ENCODE measurements at regions not wholly inside any gene's neighbourhood (a gene's known extent, or its start where the extent isn't known, plus 50 kb on each side); places are given as distances from the start of the nearest gene placed in this dataset.
A peak's percentile ranks its signal among the peaks of the same experiment; 100 is the strongest.

GRCh38 chr5:8340739-8341344 is 471.9 kb downstream of the MTRR start:
- no peak overlapping the region for H3K27ac ChIP-seq (ENCODE audit: low read length)

GRCh38 chr5:8341406-8341805 is 472.5 kb downstream of the MTRR start:
- H3K79me2 ChIP-seq (ENCODE audit: low read length) = no peaks in the 10 kb centered on the region
- H3K9ac ChIP-seq (ENCODE audit: low read length) = no peak overlapping the region
- no peaks in the 10 kb centered on the region for H3K27me3 ChIP-seq (ENCODE audit: low read depth, low read length)
- H3K4me3 ChIP-seq (ENCODE audit: low read length) = no peak overlapping the region
- H3K4me1 ChIP-seq (ENCODE audit: low read length) = no peaks in the 10 kb centered on the region
- H4K20me1 ChIP-seq (ENCODE audit: insufficient read depth, low read length) = no peaks in the 10 kb centered on the region
- no peaks in the 10 kb centered on the region for H3K36me3 ChIP-seq (replicated peaks; ENCODE audit: low read depth, low read length)
- H3K4me2 ChIP-seq (ENCODE audit: low read length) = no peak overlapping the region
- no peaks in the 10 kb centered on the region for H3K9me3 ChIP-seq (ENCODE audit: insufficient read depth, low read length)
- H3K27ac ChIP-seq (ENCODE audit: low read length) = no peak overlapping the region
- TF ChIP-seq CTCF (IDR thresholded peaks at IDR 0.05; ENCODE audit: low read depth, low read length) (no peak), EZH2phosphoT487 (IDR thresholded peaks at IDR 0.05; ENCODE audit: low read depth) (no peak)
- H2AFZ ChIP-seq (ENCODE audit: low read depth, low read length) = no peak overlapping the region

More at GRCh38 chr5:8340739-8341344, 471.9 kb downstream of the MTRR start:
- Histone ChIP-seq H3K4me1 (ENCODE audit: low read length) (no peaks in the 10 kb centered on the region), H3K79me2 (ENCODE audit: low read length) (no peaks in the 10 kb centered on the region), H3K27me3 (ENCODE audit: low read depth, low read length) (no peaks in the 10 kb centered on the region), H4K20me1 (ENCODE audit: insufficient read depth, low read length) (no peaks in the 10 kb centered on the region), H3K4me3 (ENCODE audit: low read length) (no peak overlapping the region), H3K9me3 (ENCODE audit: insufficient read depth, low read length) (no peaks in the 10 kb centered on the region), H3K4me2 (ENCODE audit: low read length) (peak overlapping the region; percentile 12; the same call in 1 of the 2 replicates), H3K36me3 (replicated peaks; ENCODE audit: low read depth, low read length) (no peaks in the 10 kb centered on the region), H3K9ac (ENCODE audit: low read length) (no peak overlapping the region), H2AFZ (ENCODE audit: low read depth, low read length) (no peak overlapping the region)
- TF ChIP-seq CTCF (IDR thresholded peaks at IDR 0.05; ENCODE audit: low read depth, low read length) (peak; percentile 46), EZH2phosphoT487 (IDR thresholded peaks at IDR 0.05; ENCODE audit: low read depth) (no peak)

GRCh38 chr5:8347984-8348383 is 479.0 kb downstream of the MTRR start:
- no peak overlapping the region for H2AFZ ChIP-seq (ENCODE audit: low read depth, low read length)
- TF ChIP-seq EZH2phosphoT487 (IDR thresholded peaks at IDR 0.05; ENCODE audit: low read depth) (no peak), CTCF (IDR thresholded peaks at IDR 0.05; ENCODE audit: low read depth, low read length) (no peak)
- no peaks in the 10 kb centered on the region for H3K79me2 ChIP-seq (ENCODE audit: low read length)
- no peaks in the 10 kb centered on the region for H4K20me1 ChIP-seq (ENCODE audit: insufficient read depth, low read length)
- H3K9ac ChIP-seq (ENCODE audit: low read length) = no peak overlapping the region
- peaks cover 3% of the 10 kb centered on the region for H3K4me1 ChIP-seq (ENCODE audit: low read length)
- no peak overlapping the region for H3K27ac ChIP-seq (ENCODE audit: low read length)
- H3K36me3 ChIP-seq (replicated peaks; ENCODE audit: low read depth, low read length) = no peaks in the 10 kb centered on the region
- H3K4me3 ChIP-seq (ENCODE audit: low read length) = no peak overlapping the region
- H3K9me3 ChIP-seq (ENCODE audit: insufficient read depth, low read length) = no peaks in the 10 kb centered on the region
- peaks cover 3% of the 10 kb centered on the region; the same call in 1 of the 2 replicates for H3K27me3 ChIP-seq (ENCODE audit: low read depth, low read length)
- no peak overlapping the region for H3K4me2 ChIP-seq (ENCODE audit: low read length)

GRCh38 chr5:8349855-8350254 is 480.9 kb downstream of the MTRR start:
- TF ChIP-seq CTCF (IDR thresholded peaks at IDR 0.05; ENCODE audit: low read depth, low read length) = no peak
- no peak for TF ChIP-seq EZH2phosphoT487 (IDR thresholded peaks at IDR 0.05; ENCODE audit: low read depth)
- no peak overlapping the region for H3K4me2 ChIP-seq (ENCODE audit: low read length)

More at GRCh38 chr5:8349855-8350254, 480.9 kb downstream of the MTRR start:
- no peaks in the 10 kb centered on the region for H4K20me1 ChIP-seq (ENCODE audit: insufficient read depth, low read length)
- no peaks in the 10 kb centered on the region for H3K36me3 ChIP-seq (replicated peaks; ENCODE audit: low read depth, low read length)
- no peak overlapping the region for H3K4me3 ChIP-seq (ENCODE audit: low read length)
- peaks cover 3% of the 10 kb centered on the region; the same call in 1 of the 2 replicates for H3K27me3 ChIP-seq (ENCODE audit: low read depth, low read length)
- no peaks in the 10 kb centered on the region for H3K9me3 ChIP-seq (ENCODE audit: insufficient read depth, low read length)
- H3K27ac ChIP-seq (ENCODE audit: low read length) = no peak overlapping the region
- no peak overlapping the region for H3K9ac ChIP-seq (ENCODE audit: low read length)
- no peak overlapping the region for H2AFZ ChIP-seq (ENCODE audit: low read depth, low read length)
- H3K79me2 ChIP-seq (ENCODE audit: low read length) = no peaks in the 10 kb centered on the region
- peaks cover 3% of the 10 kb centered on the region for H3K4me1 ChIP-seq (ENCODE audit: low read length)
